ENCODE measurements at regions not wholly inside any gene's neighbourhood (a gene's known extent, or its start where the extent isn't known, plus 50 kb on each side); places are given as distances from the start of the nearest gene placed in this dataset.

DNA sequence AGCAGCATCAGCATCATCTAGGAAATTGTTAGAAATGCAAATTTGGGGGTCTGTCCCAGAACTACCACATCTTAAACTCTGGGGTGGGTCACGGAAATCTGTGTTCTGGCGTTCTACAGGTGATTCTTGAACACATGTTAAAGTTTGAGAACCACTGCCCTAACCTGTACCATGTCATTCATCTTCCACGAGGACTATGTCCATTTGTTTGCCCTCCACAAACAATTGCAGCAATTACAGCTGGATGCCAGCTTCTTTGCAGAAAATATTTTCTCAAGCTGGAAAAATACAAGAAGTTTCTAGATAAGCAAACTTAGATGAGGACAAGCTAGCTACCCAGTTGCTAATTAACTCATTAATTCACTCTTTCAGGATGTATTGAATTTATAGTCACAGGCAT is 54.1 kb downstream of the MAFB start:
- Mint-ChIP-seq H3K9me3 (peaks cover 0 to 6% (median 2%) of the 10 kb centered on the region in 7 donors), H3K27me3 (ENCODE audit: low read depth in 3 of 3) (peaks cover 21 to 36% (median 28%) of the 10 kb centered on the region in 3 donors), H3K4me3 (no peak overlapping the region), H3K27ac (no peak overlapping the region), H3K36me3 (no peaks in the 10 kb centered on the region), H3K4me1 (peaks cover 6% of the 10 kb centered on the region)
- Histone ChIP-seq H3K4me2 (replicated peaks; ENCODE audit: extremely low read depth, low read length, poor library complexity, severe bottlenecking) (no peak overlapping the region), H3K9me3 (replicated peaks in 1 of 2; ENCODE audit: control insufficient read depth in 1 of 2, insufficient read depth in 1 of 2, low read length in 2 of 2) (no peaks in the 10 kb centered on the region), H3K36me3 (replicated peaks in 1 of 2; ENCODE audit: control insufficient read depth in 1 of 2, insufficient read depth in 2 of 2, low read length in 2 of 2) (no peaks in the 10 kb centered on the region), H4K20me1 (ENCODE audit: insufficient read depth, low read length) (no peaks in the 10 kb centered on the region), H3K27me3 (ENCODE audit: control insufficient read depth in 2 of 2, insufficient read depth in 2 of 2, low read length in 2 of 2) (peaks cover 3 to 13% of the 10 kb centered on the region in 2 donors), H3K79me2 (ENCODE audit: insufficient read depth, low read length) (no peaks in the 10 kb centered on the region), H3K9ac (ENCODE audit: insufficient read depth, low read length, poor library complexity, severe bottlenecking) (no peak overlapping the region), H2AFZ (ENCODE audit: insufficient read depth, low read depth, low read length, poor library complexity, severe bottlenecking) (no peak overlapping the region), H3K27ac (ENCODE audit: low read depth in 1 of 2, low read length in 2 of 2) (no peak overlapping the region), H3K4me3 (replicated peaks in 1 of 3; ENCODE audit: low read depth in 2 of 3, low read length in 3 of 3) (no peak overlapping the region), H3K4me1 (ENCODE audit: control insufficient read depth in 1 of 2, insufficient read depth in 2 of 2, low read length in 2 of 2) (peaks cover 0 to 2% of the 10 kb centered on the region in 2 donors)
- no CpG with 5 or more reads among the region's 3 CpGs for WGBS (ENCODE audit: insufficient coverage)
- no peak for TF ChIP-seq CTCF (IDR thresholded peaks at IDR 0.05)
- DNase-seq, result no peak
- intact Hi-C loops (cut with micrococcal nuclease), result loop anchor here in 1 of 2 donors (10.0 kb wide), 1 partner anchor 50 kb away; no protein-coding TSS in a partner anchor

GRCh38 chr20:40633123-40633850 is 55.7 kb downstream of the MAFB start:
- H3K9me3 Mint-ChIP-seq, result no peaks in the 10 kb centered on the region
- no peaks in the 10 kb centered on the region for H4K20me1 ChIP-seq (ENCODE audit: insufficient read depth, low read length)
- H3K27ac ChIP-seq (ENCODE audit: low read depth in 1 of 2, low read length in 2 of 2), result no peak overlapping the region
- H3K4me1 Mint-ChIP-seq, result no peaks in the 10 kb centered on the region
- H3K4me2 ChIP-seq (replicated peaks; ENCODE audit: extremely low read depth, low read length, poor library complexity, severe bottlenecking), result no peak overlapping the region
- H2AFZ ChIP-seq (ENCODE audit: insufficient read depth, low read depth, low read length, poor library complexity, severe bottlenecking), result no peak overlapping the region
- no peak overlapping the region for H3K4me3 Mint-ChIP-seq
- 86% methylated on average over 3 of the region's 5 CpGs for WGBS (ENCODE audit: insufficient coverage)
- no peak overlapping the region for H3K9ac ChIP-seq (ENCODE audit: insufficient read depth, low read length, poor library complexity, severe bottlenecking)
- peaks cover 16 to 32% (median 30%) of the 10 kb centered on the region in 3 donors for H3K27me3 Mint-ChIP-seq (ENCODE audit: low read depth in 3 of 3)
- TF ChIP-seq CTCF (IDR thresholded peaks at IDR 0.05), result no peak
- no peaks in the 10 kb centered on the region for H3K9me3 ChIP-seq (replicated peaks in 1 of 2; ENCODE audit: control insufficient read depth in 1 of 2, insufficient read depth in 1 of 2, low read length in 2 of 2)
- H3K36me3 Mint-ChIP-seq, result no peaks in the 10 kb centered on the region
- no peak for DNase-seq
- peak overlapping the region in 2 of 7 donors; percentile 6 to 33 for H3K27ac Mint-ChIP-seq
- H3K4me1 ChIP-seq (ENCODE audit: control insufficient read depth in 1 of 2, insufficient read depth in 2 of 2, low read length in 2 of 2), result no peaks in the 10 kb centered on the region
- no peaks in the 10 kb centered on the region for H3K79me2 ChIP-seq (ENCODE audit: insufficient read depth, low read length)
- H3K4me3 ChIP-seq (replicated peaks in 1 of 3; ENCODE audit: low read depth in 2 of 3, low read length in 3 of 3), result no peak overlapping the region
- H3K27me3 ChIP-seq (ENCODE audit: control insufficient read depth in 2 of 2, insufficient read depth in 2 of 2, low read length in 2 of 2), result peaks cover 8 to 13% of the 10 kb centered on the region in 2 donors
- H3K36me3 ChIP-seq (replicated peaks in 1 of 2; ENCODE audit: control insufficient read depth in 1 of 2, insufficient read depth in 2 of 2, low read length in 2 of 2), result no peaks in the 10 kb centered on the region
- intact Hi-C loops (cut with micrococcal nuclease), result loop anchor here in 1 of 2 donors (10.0 kb wide), 1 partner anchor 48 kb away; no protein-coding TSS in a partner anchor
